ENCODE measurements at regions not wholly inside any gene's neighbourhood (a gene's known extent, or its start where the extent isn't known, plus 50 kb on each side); places are given as distances from the start of the nearest gene placed in this dataset.
"Not testable (repeated sequence)": the region's sequence is repeated elsewhere in the genome, so short reads cannot be mapped to it uniquely, and the experiment has no call there.

- not testable (repeated sequence) for TF ChIP-seq CTCF (IDR thresholded peaks at IDR 0.05; ENCODE audit: low read length); EZH2 (optimal IDR thresholded peaks at IDR 0.05; ENCODE audit: low read depth, low read length)
Measured at GRCh38 chr3:74830845-74831244, 216.4 kb upstream of the CNTN3 start.

Data from MM.1S (cell line).